ENCODE measurements at regions not wholly inside any gene's neighbourhood (a gene's known extent, or its start where the extent isn't known, plus 50 kb on each side); places are given as distances from the start of the nearest gene placed in this dataset.

DNA sequence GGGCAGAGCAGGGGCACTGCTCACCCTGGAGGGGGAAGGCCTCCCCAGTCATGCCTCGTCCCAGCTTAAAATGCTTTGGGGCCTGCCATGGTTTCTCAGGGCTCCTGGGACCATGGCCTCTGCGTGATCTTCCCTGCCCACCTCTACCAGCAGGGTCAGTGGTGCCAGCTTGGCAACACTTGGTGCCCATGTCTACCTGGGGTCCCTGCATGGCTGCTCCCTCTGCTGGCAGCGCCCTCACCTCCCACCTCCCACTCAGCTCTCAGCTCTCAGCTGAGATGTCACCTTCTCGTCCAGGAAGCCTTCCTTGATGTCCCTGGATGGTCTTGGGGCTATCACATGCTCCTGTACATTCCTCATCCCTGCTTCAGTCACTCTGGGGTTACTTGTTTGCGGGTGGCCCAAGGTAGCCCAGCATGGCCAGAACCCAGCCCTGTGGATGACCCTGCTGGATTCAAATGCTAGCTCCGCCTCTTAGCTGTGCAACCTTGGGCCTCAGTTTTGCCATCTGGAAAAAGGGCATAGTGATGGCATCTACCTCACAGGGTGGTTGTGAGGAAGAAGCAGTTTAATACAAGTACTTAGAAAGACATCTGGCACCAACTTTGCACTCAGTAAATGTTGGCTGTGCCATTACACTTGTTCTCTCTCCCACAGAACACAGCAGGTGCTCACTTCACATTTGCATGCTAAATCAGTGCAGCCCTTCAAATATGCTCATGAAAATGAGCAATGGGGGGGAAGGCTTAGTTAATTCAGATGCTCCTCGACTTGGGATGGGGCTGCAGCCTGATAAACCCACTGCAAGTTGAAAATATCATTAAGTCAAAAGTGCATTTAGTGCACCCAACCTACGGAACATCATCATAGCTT, 53.5 kb upstream of the PTPN1 start:
- H3K36me3 Mint-ChIP-seq (ENCODE audit: unreplicated experiment), result no peaks in the 10 kb centered on the region
- H3K4me3 Mint-ChIP-seq (ENCODE audit: unreplicated experiment), result no peak overlapping the region
- no peaks in the 10 kb centered on the region for H3K9me3 Mint-ChIP-seq (ENCODE audit: unreplicated experiment)
- no peaks in the 10 kb centered on the region for H3K27me3 Mint-ChIP-seq (ENCODE audit: unreplicated experiment)
- TF ChIP-seq, protein P1, sequence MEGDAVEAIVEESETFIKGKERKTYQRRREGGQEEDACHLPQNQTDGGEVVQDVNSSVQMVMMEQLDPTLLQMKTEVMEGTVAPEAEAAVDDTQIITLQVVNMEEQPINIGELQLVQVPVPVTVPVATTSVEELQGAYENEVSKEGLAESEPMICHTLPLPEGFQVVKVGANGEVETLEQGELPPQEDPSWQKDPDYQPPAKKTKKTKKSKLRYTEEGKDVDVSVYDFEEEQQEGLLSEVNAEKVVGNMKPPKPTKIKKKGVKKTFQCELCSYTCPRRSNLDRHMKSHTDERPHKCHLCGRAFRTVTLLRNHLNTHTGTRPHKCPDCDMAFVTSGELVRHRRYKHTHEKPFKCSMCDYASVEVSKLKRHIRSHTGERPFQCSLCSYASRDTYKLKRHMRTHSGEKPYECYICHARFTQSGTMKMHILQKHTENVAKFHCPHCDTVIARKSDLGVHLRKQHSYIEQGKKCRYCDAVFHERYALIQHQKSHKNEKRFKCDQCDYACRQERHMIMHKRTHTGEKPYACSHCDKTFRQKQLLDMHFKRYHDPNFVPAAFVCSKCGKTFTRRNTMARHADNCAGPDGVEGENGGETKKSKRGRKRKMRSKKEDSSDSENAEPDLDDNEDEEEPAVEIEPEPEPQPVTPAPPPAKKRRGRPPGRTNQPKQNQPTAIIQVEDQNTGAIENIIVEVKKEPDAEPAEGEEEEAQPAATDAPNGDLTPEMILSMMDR (IDR thresholded peaks at IDR 0.05), result peak; percentile 31
- no peak overlapping the region for H3K27ac Mint-ChIP-seq (ENCODE audit: unreplicated experiment)
- H3K4me1 Mint-ChIP-seq (ENCODE audit: unreplicated experiment), result peaks cover 10% of the 10 kb centered on the region
- DNase-seq (ENCODE audit: extremely low spot score, unreplicated experiment), result no peak

DNA sequence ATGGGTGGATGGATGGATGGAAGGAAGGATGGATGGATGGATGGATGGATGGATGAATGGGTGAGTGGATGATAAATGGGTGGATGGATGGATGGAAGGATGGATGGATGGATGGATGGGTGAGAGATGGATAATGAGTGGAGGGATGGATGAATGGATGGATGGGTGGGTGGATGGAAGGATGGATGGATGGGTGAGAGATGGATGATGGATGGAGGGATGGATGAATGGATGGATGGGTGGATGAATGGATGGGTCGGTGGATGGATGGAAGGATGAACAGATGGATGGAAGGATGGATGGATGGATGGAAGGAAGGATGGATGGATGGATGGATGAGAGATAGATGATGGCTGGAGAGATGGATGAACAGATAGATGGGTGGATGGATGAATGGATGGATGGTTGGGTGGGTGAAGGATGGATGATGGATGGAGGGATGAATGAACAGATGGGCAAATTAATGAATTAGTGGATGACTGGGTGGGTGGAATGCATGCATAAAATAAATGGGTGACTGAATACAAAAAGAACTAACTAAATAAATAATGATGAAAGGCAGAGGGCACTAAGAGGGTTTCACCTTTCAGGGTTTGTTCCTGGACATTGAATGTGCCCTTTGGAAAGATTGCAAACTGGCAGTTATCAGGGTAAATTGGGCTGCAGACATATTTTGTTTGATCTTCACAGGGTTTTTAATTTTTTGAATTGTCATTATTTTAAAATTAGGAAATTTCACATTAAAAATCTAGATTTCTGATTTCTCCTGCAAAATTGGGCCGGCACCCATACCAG, 50.9 kb upstream of the PTPN1 start:
- H3K4me1 Mint-ChIP-seq (ENCODE audit: unreplicated experiment), result peaks cover 12% of the 10 kb centered on the region

DNA sequence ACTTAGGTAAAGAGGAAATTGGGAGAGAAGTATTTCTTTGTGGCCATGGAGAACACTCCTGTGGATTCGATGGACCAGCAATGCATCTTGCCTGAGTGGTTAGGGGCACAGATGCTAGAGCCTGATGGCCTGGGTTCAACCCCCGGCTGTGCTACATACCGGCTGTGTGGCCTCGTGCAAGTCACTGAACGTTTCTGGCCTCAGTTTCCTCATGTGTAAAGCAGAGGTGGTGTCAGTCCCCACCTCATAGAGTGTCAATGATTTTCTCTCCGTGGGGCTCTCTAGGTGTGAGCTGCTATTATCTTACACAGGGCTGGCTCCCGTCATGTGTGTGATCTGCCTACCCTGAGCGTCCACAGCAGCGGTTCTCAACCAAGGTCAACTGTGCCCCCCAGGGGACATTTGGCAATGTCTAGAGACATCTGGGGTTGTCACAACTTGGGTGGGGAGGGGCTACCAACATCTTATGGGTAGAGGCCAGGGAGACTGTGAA, 50.0 kb upstream of the PTPN1 start:
- DNase-seq (ENCODE audit: extremely low spot score, unreplicated experiment), result no peak
- H3K36me3 Mint-ChIP-seq (ENCODE audit: unreplicated experiment), result no peaks in the 10 kb centered on the region
- no peak overlapping the region for H3K4me3 Mint-ChIP-seq (ENCODE audit: unreplicated experiment)
- no peak overlapping the region for H3K27ac Mint-ChIP-seq (ENCODE audit: unreplicated experiment)
- H3K4me1 Mint-ChIP-seq (ENCODE audit: unreplicated experiment), result peaks cover 15% of the 10 kb centered on the region
- TF ChIP-seq, protein P1 (IDR thresholded peaks at IDR 0.05), result no peak
- no peaks in the 10 kb centered on the region for H3K9me3 Mint-ChIP-seq (ENCODE audit: unreplicated experiment)
- no peaks in the 10 kb centered on the region for H3K27me3 Mint-ChIP-seq (ENCODE audit: unreplicated experiment)

More for the DNA sequence above, 50.9 kb upstream of the PTPN1 start:
- no peak overlapping the region for H3K27ac Mint-ChIP-seq (ENCODE audit: unreplicated experiment)
- no peaks in the 10 kb centered on the region for H3K9me3 Mint-ChIP-seq (ENCODE audit: unreplicated experiment)
- no peak for DNase-seq (ENCODE audit: extremely low spot score, unreplicated experiment)
- no peak overlapping the region for H3K4me3 Mint-ChIP-seq (ENCODE audit: unreplicated experiment)
- H3K27me3 Mint-ChIP-seq (ENCODE audit: unreplicated experiment), result no peaks in the 10 kb centered on the region
- no peaks in the 10 kb centered on the region for H3K36me3 Mint-ChIP-seq (ENCODE audit: unreplicated experiment)
- TF ChIP-seq, protein P1 (IDR thresholded peaks at IDR 0.05), result no peak
